HEK293 (cell line): ENCODE measurements at regions not wholly inside any gene's neighbourhood (a gene's known extent, or its start where the extent isn't known, plus 50 kb on each side); places are given as distances from the start of the nearest gene placed in this dataset.

Source experiments
- CTCF ChIA-PET: fragments of 350-600 bp; formaldehyde crosslinking; extraction: SDS; loops from one replicate; lab custom pipeline; 2021; ENCODE audit warnings: antibody characterized with exemption; lab: Yijun Ruan, JAX
- POLR2A ChIA-PET: fragments of 300-600 bp; formaldehyde crosslinking; extraction: SDS; loops from one replicate; lab custom pipeline; 2020; ENCODE audit warnings: antibody characterized with exemption, inconsistent platforms; lab: Yijun Ruan, JAX
- H3K27ac ChIP-seq: fragments of 200-500 bp; sonication (Bioruptor generic); 2 replicates; pipeline ENCODE4 v1.5.1; 2014; ENCODE audit warnings: low read depth, low read length, control low read depth, inconsistent platforms; ENCODE audit errors: extremely low read depth
- H3K36me3 ChIP-seq, 2 experiments: fragments of 200-500 bp in 1 of 2; sonication (Bioruptor generic) in 1 of 2; 1 replicate in 1 of 2; 2 replicates in 1 of 2; pipeline ENCODE4 v1.5.1; 2014 to 2017; ENCODE audit warnings: inconsistent platforms in 2 of 2, low read length in 2 of 2; ENCODE audit not compliant: control insufficient read depth in 2 of 2, insufficient read depth in 1 of 2
- H3K4me1 ChIP-seq: fragments of 200-500 bp; sonication (Bioruptor generic); 2 replicates; pipeline ENCODE4 v1.5.1; 2014; ENCODE audit warnings: mild to moderate bottlenecking, low read length, inconsistent platforms; ENCODE audit not compliant: control insufficient read depth, insufficient read depth
- H3K4me3 ChIP-seq: 2 replicates; pipeline ENCODE4 v1.5.1; 2011; ENCODE audit warnings: low read depth, mild to moderate bottlenecking, control low read depth, low read length, moderate library complexity
- H3K9me3 ChIP-seq: fragments of 200-500 bp; sonication (Bioruptor generic); 2 replicates; pipeline ENCODE4 v1.5.1; 2014; ENCODE audit warnings: low read depth, low read length, inconsistent platforms; ENCODE audit not compliant: control insufficient read depth, insufficient read depth
- HOXA7 ChIP-seq: sonication (generic); formaldehyde crosslinking; IDR thresholded peaks from 2 replicates; pipeline ENCODE4 v1.8.1; 2022; ENCODE audit warnings: missing genetic modification reagents, borderline replicate concordance
- RBAK ChIP-seq: fragments of 450-650 bp; formaldehyde crosslinking; IDR thresholded peaks from 2 replicates; pipeline ENCODE4 v1.5.1; 2016; ENCODE audit warnings: missing biosample characterization, missing genetic modification characterization
- WT1 ChIP-seq: fragments of 450-650 bp; formaldehyde crosslinking; IDR thresholded peaks from 2 replicates; pipeline ENCODE4 v1.5.1; 2016; ENCODE audit warnings: missing biosample characterization, missing genetic modification characterization
- ZBTB48 ChIP-seq: fragments of 450-650 bp; formaldehyde crosslinking; IDR thresholded peaks from 2 replicates; pipeline ENCODE4 v1.5.1; 2016; ENCODE audit warnings: missing biosample characterization, missing genetic modification characterization
- ZBTB7A ChIP-seq: fragments of 450-650 bp; formaldehyde crosslinking; IDR thresholded peaks from 2 replicates; pipeline ENCODE4 v1.5.1; 2016; ENCODE audit warnings: low read depth, missing biosample characterization, missing genetic modification characterization
- ZFP37 ChIP-seq: fragments of 450-650 bp; formaldehyde crosslinking; IDR thresholded peaks from 2 replicates; pipeline ENCODE4 v1.5.1; 2016; ENCODE audit warnings: missing biosample characterization, missing genetic modification characterization
- ZFP69B ChIP-seq: fragments of 450-650 bp; formaldehyde crosslinking; IDR thresholded peaks from 2 replicates; pipeline ENCODE4 v1.5.1; 2016; ENCODE audit warnings: missing biosample characterization, missing genetic modification characterization
- ZNF121 ChIP-seq: fragments of 450-650 bp; formaldehyde crosslinking; IDR thresholded peaks from 2 replicates; pipeline ENCODE4 v1.5.1; 2016; ENCODE audit warnings: missing biosample characterization, missing genetic modification characterization
- ZNF146 ChIP-seq: fragments of 450-650 bp; formaldehyde crosslinking; IDR thresholded peaks from 2 replicates; pipeline ENCODE4 v1.5.1; 2016; ENCODE audit warnings: missing biosample characterization, missing genetic modification characterization
- ZNF23 ChIP-seq: fragments of 450-650 bp; formaldehyde crosslinking; IDR thresholded peaks from 2 replicates; pipeline ENCODE4 v1.5.1; 2016; ENCODE audit warnings: missing biosample characterization, missing genetic modification characterization, borderline replicate concordance
- ZNF248 ChIP-seq: fragments of 450-650 bp; formaldehyde crosslinking; IDR thresholded peaks from 2 replicates; pipeline ENCODE4 v1.5.1; 2017; ENCODE audit warnings: missing biosample characterization, missing genetic modification characterization
- ZNF274 ChIP-seq, 2 experiments: fragments of 200-500 bp in 1 of 2; fragments of 450-650 bp in 1 of 2; sonication (Bioruptor generic) in 1 of 2; formaldehyde crosslinking in 1 of 2; IDR thresholded peaks; 2 replicates each; pipeline versions ENCODE4 v1.5.1 to v1.6.1; 2014 to 2016; ENCODE audit warnings: borderline replicate concordance in 1 of 2, inconsistent platforms in 1 of 2, low read length in 1 of 2, missing biosample characterization in 1 of 2, missing genetic modification characterization in 1 of 2
- ZNF335 ChIP-seq: fragments of 450-650 bp; formaldehyde crosslinking; conservative IDR thresholded peaks from 2 replicates; pipeline ENCODE4 v1.5.1; 2016; ENCODE audit warnings: missing biosample characterization, missing genetic modification characterization
- ZNF423 ChIP-seq: fragments of 450-650 bp; formaldehyde crosslinking; IDR thresholded peaks from 2 replicates; pipeline ENCODE4 v1.5.1; 2016; ENCODE audit warnings: missing biosample characterization, missing genetic modification characterization
- ZNF596 ChIP-seq: fragments of 450-650 bp; IDR thresholded peaks from 2 replicates; pipeline ENCODE4 v1.5.0; 2018; ENCODE audit warnings: missing biosample characterization, mild to moderate bottlenecking, missing genetic modification characterization, moderate library complexity
- ZNF626 ChIP-seq: fragments of 450-650 bp; sonication (Bioruptor Pico); formaldehyde crosslinking; IDR thresholded peaks from 2 replicates; pipeline ENCODE4 v1.5.1; 2018; ENCODE audit warnings: missing biosample characterization, missing genetic modification characterization, inconsistent platforms
- ZNF629 ChIP-seq: fragments of 450-650 bp; formaldehyde crosslinking; IDR thresholded peaks from 2 replicates; pipeline ENCODE4 v1.5.1; 2017; ENCODE audit warnings: missing biosample characterization, missing genetic modification characterization
- ZNF658 ChIP-seq: fragments of 450-650 bp; formaldehyde crosslinking; IDR thresholded peaks from 2 replicates; pipeline ENCODE4; 2016; ENCODE audit warnings: missing biosample characterization, missing genetic modification characterization
- ZNF792 ChIP-seq: fragments of 450-650 bp; formaldehyde crosslinking; IDR thresholded peaks from 2 replicates; pipeline ENCODE4 v1.5.1; 2016; ENCODE audit warnings: missing biosample characterization, missing genetic modification characterization
- TF ChIP-seq, protein P1 (sequence below): fragments of 450-650 bp; formaldehyde crosslinking; IDR thresholded peaks from 2 replicates; pipeline ENCODE4 v1.5.1; 2017; ENCODE audit warnings: missing biosample characterization, mild to moderate bottlenecking, missing genetic modification characterization, moderate library complexity
- TF ChIP-seq, protein P2 (sequence below): fragments of 450-650 bp; formaldehyde crosslinking; IDR thresholded peaks from 2 replicates; pipeline ENCODE4 v1.5.1; 2016; ENCODE audit warnings: missing biosample characterization, missing genetic modification characterization
- TF ChIP-seq, protein P3 (sequence below): fragments of 450-650 bp; formaldehyde crosslinking; IDR thresholded peaks from 2 replicates; pipeline ENCODE4 v1.5.0; 2017; ENCODE audit warnings: missing biosample characterization, missing genetic modification characterization, borderline replicate concordance
- TF ChIP-seq, protein P4 (sequence below): fragments of 450-650 bp; formaldehyde crosslinking; IDR thresholded peaks from 2 replicates; pipeline ENCODE4 v1.5.1; 2016; ENCODE audit warnings: missing biosample characterization, missing genetic modification characterization, borderline replicate concordance

DNA sequence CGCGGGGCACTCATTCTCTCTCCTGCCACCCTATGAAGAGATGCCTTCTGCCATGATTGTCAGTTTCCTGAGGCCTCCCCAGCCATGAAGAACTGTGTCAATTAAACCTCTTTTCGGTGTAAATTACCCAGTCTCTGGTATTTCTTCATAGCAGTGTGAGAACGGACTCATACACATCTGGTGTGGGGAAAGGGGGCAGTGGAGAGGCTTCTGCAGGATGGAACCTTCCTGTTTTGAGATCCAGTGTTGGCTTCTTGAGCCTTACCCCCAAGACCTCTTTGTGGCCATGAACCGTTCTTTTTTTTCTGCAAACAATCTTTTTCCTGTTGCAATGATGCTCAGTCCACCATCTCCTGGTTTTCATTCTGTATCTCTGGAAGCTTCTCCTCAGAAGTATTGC is 248.4 kb downstream of the PRDM2 start:
- TF ChIP-seq ZNF423 (no peak), ZFP37 (no peak), ZNF629 (tag by site-specific recombination) (no peak), ZNF626 (tag by site-specific recombination) (no peak), ZNF335 (no peak)
- ChIA-PET POLR2A (no interaction called here), CTCF (no interaction called here)
- no peaks in the 10 kb centered on the region for H3K9me3 ChIP-seq
- no peak overlapping the region for H3K4me3 ChIP-seq
- no peaks in the 10 kb centered on the region for H3K36me3 ChIP-seq
- no peaks in the 10 kb centered on the region for H3K4me1 ChIP-seq
- H3K27ac ChIP-seq: no peak overlapping the region

DNA sequence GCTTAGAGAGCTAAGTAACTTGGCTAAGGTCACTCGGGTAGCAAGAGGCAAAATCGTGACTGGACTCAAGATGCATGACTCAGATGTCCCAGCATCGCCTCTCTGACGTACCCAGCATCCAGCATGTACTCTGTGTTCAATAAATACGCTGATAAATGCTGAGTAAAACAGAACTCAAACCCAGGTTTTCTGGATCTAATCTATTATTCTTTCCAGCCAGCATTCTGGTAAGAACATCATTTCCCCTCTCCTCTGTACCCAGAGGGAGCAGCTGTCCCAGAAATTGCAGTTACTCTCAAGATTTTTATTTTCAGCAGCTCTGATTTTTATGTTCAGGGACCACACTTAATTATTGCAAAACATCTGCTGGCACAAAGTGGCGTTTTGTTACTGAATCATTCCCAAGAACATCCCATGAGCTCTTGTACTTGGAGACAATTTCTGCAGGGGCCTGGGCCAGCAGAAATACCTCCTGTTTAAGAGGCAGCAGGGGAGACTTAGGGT is 249.0 kb downstream of the PRDM2 start:
- Histone ChIP-seq H3K36me3 (no peaks in the 10 kb centered on the region), H3K27ac (no peak overlapping the region), H3K4me1 (no peaks in the 10 kb centered on the region), H3K9me3 (no peaks in the 10 kb centered on the region), H3K4me3 (no peak overlapping the region)
- CTCF ChIA-PET: interaction anchor here (1.1 kb wide), 1 partner anchor 284 kb away, joined by 6 read pairs; no protein-coding TSS in a partner anchor
- POLR2A ChIA-PET: no interaction called here
- no peak for TF ChIP-seq ZNF146
- TF ChIP-seq ZNF792 (tag by site-specific recombination): no peak
- no peak for TF ChIP-seq ZNF596
- TF ChIP-seq, protein P1, sequence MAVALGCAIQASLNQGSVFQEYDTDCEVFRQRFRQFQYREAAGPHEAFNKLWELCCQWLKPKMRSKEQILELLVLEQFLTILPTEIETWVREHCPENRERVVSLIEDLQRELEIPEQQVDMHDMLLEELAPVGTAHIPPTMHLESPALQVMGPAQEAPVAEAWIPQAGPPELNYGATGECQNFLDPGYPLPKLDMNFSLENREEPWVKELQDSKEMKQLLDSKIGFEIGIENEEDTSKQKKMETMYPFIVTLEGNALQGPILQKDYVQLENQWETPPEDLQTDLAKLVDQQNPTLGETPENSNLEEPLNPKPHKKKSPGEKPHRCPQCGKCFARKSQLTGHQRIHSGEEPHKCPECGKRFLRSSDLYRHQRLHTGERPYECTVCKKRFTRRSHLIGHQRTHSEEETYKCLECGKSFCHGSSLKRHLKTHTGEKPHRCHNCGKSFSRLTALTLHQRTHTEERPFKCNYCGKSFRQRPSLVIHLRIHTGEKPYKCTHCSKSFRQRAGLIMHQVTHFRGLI (tag by site-specific recombination): no peak
- TF ChIP-seq, protein P2, sequence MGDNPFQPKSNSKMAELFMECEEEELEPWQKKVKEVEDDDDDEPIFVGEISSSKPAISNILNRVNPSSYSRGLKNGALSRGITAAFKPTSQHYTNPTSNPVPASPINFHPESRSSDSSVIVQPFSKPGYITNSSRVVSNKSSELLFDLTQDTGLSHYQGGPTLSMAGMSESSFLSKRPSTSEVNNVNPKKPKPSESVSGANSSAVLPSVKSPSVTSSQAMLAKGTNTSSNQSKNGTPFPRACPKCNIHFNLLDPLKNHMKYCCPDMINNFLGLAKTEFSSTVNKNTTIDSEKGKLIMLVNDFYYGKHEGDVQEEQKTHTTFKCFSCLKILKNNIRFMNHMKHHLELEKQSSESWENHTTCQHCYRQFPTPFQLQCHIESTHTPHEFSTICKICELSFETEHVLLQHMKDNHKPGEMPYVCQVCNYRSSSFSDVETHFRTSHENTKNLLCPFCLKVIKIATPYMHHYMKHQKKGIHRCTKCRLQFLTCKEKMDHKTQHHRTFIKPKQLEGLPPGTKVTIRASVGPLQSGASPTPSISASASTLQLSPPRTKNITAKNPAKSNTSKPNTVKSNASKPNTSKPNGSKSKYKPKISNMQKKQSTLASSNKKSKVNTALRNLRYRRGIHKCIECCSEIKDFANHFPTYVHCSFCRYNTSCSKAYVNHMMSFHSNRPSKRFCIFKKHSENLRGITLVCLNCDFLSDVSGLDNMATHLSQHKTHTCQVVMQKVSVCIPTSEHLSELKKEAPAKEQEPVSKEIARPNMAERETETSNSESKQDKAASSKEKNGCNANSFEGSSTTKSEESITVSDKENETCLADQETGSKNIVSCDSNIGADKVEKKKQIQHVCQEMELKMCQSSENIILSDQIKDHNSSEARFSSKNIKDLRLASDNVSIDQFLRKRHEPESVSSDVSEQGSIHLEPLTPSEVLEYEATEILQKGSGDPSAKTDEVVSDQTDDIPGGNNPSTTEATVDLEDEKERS (tag by site-specific recombination): no peak
- TF ChIP-seq ZNF23 (tag by site-specific recombination): no peak
- TF ChIP-seq, protein P3, sequence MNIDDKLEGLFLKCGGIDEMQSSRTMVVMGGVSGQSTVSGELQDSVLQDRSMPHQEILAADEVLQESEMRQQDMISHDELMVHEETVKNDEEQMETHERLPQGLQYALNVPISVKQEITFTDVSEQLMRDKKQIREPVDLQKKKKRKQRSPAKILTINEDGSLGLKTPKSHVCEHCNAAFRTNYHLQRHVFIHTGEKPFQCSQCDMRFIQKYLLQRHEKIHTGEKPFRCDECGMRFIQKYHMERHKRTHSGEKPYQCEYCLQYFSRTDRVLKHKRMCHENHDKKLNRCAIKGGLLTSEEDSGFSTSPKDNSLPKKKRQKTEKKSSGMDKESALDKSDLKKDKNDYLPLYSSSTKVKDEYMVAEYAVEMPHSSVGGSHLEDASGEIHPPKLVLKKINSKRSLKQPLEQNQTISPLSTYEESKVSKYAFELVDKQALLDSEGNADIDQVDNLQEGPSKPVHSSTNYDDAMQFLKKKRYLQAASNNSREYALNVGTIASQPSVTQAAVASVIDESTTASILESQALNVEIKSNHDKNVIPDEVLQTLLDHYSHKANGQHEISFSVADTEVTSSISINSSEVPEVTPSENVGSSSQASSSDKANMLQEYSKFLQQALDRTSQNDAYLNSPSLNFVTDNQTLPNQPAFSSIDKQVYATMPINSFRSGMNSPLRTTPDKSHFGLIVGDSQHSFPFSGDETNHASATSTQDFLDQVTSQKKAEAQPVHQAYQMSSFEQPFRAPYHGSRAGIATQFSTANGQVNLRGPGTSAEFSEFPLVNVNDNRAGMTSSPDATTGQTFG: no peak
- no peak for TF ChIP-seq ZNF121 (tag by site-specific recombination)
- TF ChIP-seq ZFP69B (tag by site-specific recombination): no peak
- TF ChIP-seq ZNF274 (IDR thresholded peaks at IDR 0.05; ENCODE audit: low read length): no peak
- no peak for TF ChIP-seq ZNF274 (tag by site-specific recombination; IDR thresholded peaks at IDR 0.05; ENCODE audit: borderline replicate concordance)
- TF ChIP-seq, protein P4, sequence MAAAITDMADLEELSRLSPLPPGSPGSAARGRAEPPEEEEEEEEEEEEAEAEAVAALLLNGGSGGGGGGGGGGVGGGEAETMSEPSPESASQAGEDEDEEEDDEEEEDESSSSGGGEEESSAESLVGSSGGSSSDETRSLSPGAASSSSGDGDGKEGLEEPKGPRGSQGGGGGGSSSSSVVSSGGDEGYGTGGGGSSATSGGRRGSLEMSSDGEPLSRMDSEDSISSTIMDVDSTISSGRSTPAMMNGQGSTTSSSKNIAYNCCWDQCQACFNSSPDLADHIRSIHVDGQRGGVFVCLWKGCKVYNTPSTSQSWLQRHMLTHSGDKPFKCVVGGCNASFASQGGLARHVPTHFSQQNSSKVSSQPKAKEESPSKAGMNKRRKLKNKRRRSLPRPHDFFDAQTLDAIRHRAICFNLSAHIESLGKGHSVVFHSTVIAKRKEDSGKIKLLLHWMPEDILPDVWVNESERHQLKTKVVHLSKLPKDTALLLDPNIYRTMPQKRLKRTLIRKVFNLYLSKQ (tag by site-specific recombination): no peak
- no peak for TF ChIP-seq ZNF658 (tag by site-specific recombination)
- TF ChIP-seq WT1 (tag by site-specific recombination): no peak
- TF ChIP-seq ZBTB48: no peak
- TF ChIP-seq RBAK: no peak
- no peak for TF ChIP-seq HOXA7 (CRISPR knock-in tag)
- TF ChIP-seq ZBTB7A: no peak
- no peak for TF ChIP-seq ZNF248 (tag by site-specific recombination)
